NOMO-1 treated with DMSO at 0.1 percent for 48 hours (cell line): ENCODE measurements at regions not wholly inside any gene's neighbourhood (a gene's known extent, or its start where the extent isn't known, plus 50 kb on each side); places are given as distances from the start of the nearest gene placed in this dataset.

Source experiments
- DNase-seq: peaks from one replicate; lab custom pipeline; 2025; ENCODE audit not compliant: unreplicated experiment; lab: John Stamatoyannopoulos, UW

GRCh38 chr5:128665747-128666355 is 127.8 kb upstream of the FBN2 start:
- DNase-seq, result no peak

GRCh38 chr5:128667152-128667551 is 129.1 kb upstream of the FBN2 start:
- DNase-seq, result no peak

- DNase-seq, result no peak
Observed at GRCh38 chr5:128667751-128668150, 129.7 kb upstream of the FBN2 start.

- DNase-seq, result no peak
Observed at GRCh38 chr5:128668921-128669320, 130.9 kb upstream of the FBN2 start.

GRCh38 chr5:128669803-128670202 is 131.8 kb upstream of the FBN2 start:
- DNase-seq, result no peak

GRCh38 chr5:128671943-128672342 is 133.9 kb upstream of the FBN2 start:
- no peak for DNase-seq

- DNase-seq, result no peak
Observed at GRCh38 chr5:128673000-128673399, 135.0 kb upstream of the FBN2 start.

- no peak for DNase-seq
Observed at GRCh38 chr5:128673411-128673957, 135.4 kb upstream of the FBN2 start.

- DNase-seq, result no peak
Observed at GRCh38 chr5:128673970-128674369, 135.9 kb upstream of the FBN2 start.

GRCh38 chr5:128674837-128675446 is 136.9 kb upstream of the FBN2 start:
- DNase-seq, result peak; percentile 27

GRCh38 chr5:128681096-128681495 is 143.1 kb upstream of the FBN2 start:
- DNase-seq, result peak; percentile 20

- no peak for DNase-seq
Observed at GRCh38 chr5:128681764-128682592, 143.9 kb upstream of the FBN2 start.

- no peak for DNase-seq
Observed at GRCh38 chr5:128682669-128683068, 144.6 kb upstream of the FBN2 start.

- DNase-seq, result no peak
Observed at GRCh38 chr5:128684961-128685360, 146.9 kb upstream of the FBN2 start.

- DNase-seq, result peak; percentile 3
Observed at GRCh38 chr5:128687930-128688329, 149.9 kb upstream of the FBN2 start.

GRCh38 chr5:128693764-128694163 is 155.7 kb upstream of the FBN2 start:
- no peak for DNase-seq

GRCh38 chr5:128695791-128696530 is 157.9 kb upstream of the FBN2 start:
- no peak for DNase-seq

- no peak for DNase-seq
Observed at GRCh38 chr5:128701301-128701700, 163.3 kb upstream of the FBN2 start.

GRCh38 chr5:128703322-128703721 is 165.3 kb upstream of the FBN2 start:
- no peak for DNase-seq

GRCh38 chr5:128706269-128706668 is 168.2 kb upstream of the FBN2 start:
- no peak for DNase-seq

GRCh38 chr5:128708841-128709240 is 170.8 kb upstream of the FBN2 start:
- DNase-seq, result no peak
